ENCODE measurements at regions not wholly inside any gene's neighbourhood (a gene's known extent, or its start where the extent isn't known, plus 50 kb on each side); places are given as distances from the start of the nearest gene placed in this dataset.
"Not testable (repeated sequence)": the region's sequence is repeated elsewhere in the genome, so short reads cannot be mapped to it uniquely, and the experiment has no call there.

DNA sequence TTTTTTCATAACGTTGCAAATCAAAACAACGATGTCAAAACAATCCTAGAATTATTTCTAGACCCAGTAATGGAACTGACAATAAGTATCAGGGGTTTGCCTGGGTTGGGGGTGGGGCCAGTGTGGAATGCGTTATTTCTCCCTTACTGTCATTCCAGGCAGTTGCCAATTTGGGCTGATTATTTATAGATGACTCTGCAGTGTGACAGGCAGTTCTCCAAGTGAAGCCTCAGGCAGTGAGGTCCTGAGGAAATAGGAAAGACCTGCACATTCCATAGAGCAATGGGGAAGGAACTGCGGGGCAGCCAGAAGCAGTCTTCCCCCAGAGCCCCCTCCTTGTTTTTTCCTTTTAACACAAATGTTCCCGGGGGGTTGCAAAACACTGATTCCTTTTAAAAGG is 179.0 kb downstream of the YTHDC2 start:
- no peak for TF ChIP-seq POLR2A (IDR thresholded peaks at IDR 0.05; ENCODE audit: low read length)
- no peak for TF ChIP-seq GATA1 (IDR thresholded peaks at IDR 0.05; ENCODE audit: low read depth, low read length)
- DNase-seq = no peak

DNA sequence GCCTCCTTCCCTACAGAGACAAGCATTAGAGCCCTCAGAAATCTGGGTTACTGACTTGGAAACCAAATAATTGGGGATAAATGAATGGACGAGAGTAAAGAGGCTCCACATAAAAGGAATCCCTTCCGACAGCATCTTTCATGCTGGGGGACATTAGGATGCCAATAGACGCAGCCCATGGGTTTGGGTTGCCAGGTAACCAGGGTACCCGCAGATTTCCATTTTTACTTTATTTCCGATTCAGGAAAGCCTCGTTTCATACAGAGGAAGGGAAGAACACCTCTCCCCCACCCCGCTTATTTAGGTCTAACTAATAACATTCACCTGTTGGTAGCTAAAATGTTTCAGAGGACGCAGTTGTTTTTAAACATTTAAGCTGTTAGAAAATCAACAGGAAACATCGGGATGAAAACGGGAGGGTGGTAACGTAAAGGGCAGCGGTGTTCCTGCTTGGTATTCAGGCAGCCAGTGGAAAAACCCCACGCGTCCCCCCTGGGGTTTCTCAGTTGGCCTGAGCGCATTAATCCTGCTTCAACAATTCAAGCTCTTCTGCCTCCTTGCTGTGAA is 179.5 kb downstream of the YTHDC2 start:
- no peak for DNase-seq
- TF ChIP-seq POLR2A (IDR thresholded peaks at IDR 0.05; ENCODE audit: low read length) (no peak), GATA1 (IDR thresholded peaks at IDR 0.05; ENCODE audit: low read depth, low read length) (no peak)

DNA sequence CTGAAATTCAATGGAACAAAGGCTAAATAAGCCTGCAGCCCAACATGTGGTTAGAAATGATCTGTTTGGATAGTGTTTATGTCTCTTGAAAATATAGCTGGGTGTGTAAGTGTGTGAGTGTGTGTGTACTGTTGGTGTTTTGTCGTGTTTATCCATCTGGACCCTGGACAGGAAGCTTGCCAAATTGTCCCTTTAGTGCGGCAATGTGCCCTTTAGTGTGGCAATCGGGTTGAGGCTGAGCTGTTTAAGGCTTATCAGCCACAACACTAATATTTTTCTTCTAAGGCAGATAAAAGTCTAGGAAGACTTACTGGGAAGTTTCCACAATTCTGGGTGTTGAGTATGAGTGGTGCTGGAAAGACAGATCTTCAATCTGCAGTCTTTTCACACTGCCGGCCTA is 180.2 kb downstream of the YTHDC2 start:
- DNase-seq = no peak
- TF ChIP-seq POLR2A (IDR thresholded peaks at IDR 0.05; ENCODE audit: low read length) = no peak
- no peak for TF ChIP-seq GATA1 (IDR thresholded peaks at IDR 0.05; ENCODE audit: low read depth, low read length)

GRCh38 chr5:113694576-113694975 is 181.1 kb downstream of the YTHDC2 start:
- no peak for DNase-seq
- TF ChIP-seq GATA1 (IDR thresholded peaks at IDR 0.05; ENCODE audit: low read depth, low read length) (no peak), POLR2A (IDR thresholded peaks at IDR 0.05; ENCODE audit: low read length) (no peak)

GRCh38 chr5:113703266-113703665 is 189.8 kb downstream of the YTHDC2 start:
- no peak for DNase-seq
- no peak for TF ChIP-seq GATA1 (IDR thresholded peaks at IDR 0.05; ENCODE audit: low read depth, low read length)
- no peak for TF ChIP-seq POLR2A (IDR thresholded peaks at IDR 0.05; ENCODE audit: low read length)

DNA sequence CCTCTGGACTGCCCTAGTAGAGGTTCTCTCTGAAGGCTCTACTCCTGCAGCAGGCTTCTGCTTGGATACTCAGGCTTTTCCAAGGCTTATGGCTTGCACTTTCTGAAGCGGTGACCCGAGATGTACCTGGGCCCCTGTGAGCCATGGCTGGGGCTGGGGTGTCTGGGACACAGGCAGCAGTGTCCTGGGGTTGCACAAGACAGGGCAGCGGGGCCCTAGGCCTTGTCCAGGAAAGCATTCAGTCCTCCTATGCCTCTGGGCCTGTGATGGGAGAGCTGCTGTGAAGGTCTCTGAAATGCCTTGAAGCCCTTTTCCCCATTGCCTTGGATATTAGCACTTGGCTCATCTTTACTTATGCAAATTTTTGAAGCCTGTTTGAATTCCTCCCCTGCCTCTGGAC is 192.2 kb downstream of the YTHDC2 start:
- TF ChIP-seq POLR2A (IDR thresholded peaks at IDR 0.05; ENCODE audit: low read length) (no peak), GATA1 (IDR thresholded peaks at IDR 0.05; ENCODE audit: low read depth, low read length) (no peak)
- DNase-seq = no peak

GRCh38 chr5:113713051-113713450 is 199.6 kb downstream of the YTHDC2 start:
- DNase-seq = no peak
- TF ChIP-seq POLR2A (IDR thresholded peaks at IDR 0.05; ENCODE audit: low read length) (no peak), GATA1 (IDR thresholded peaks at IDR 0.05; ENCODE audit: low read depth, low read length) (no peak)

DNA sequence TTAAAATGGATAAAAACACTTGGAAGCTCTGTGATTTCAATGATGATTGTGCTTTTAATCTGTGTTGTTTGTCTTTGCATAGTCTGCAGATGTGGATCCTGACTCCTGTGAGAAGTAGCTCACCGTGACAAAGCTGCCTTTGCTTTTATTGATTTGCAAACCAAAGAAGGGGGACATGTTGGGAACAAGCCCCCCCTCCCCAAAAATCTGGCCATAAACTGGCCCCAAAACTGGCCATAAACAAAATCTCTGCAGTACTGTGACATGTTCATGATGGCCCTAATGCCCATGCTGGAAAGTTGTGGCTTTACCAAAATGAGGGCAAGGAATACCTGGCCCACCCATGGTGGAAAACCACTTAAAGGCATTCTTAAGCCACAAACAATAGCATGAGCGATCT is 202.4 kb downstream of the YTHDC2 start:
- not testable (repeated sequence) for DNase-seq

- DNase-seq = no peak
- TF ChIP-seq POLR2A (IDR thresholded peaks at IDR 0.05; ENCODE audit: low read length) (no peak), GATA1 (IDR thresholded peaks at IDR 0.05; ENCODE audit: low read depth, low read length) (no peak)
These were observed 206.1 kb downstream of the YTHDC2 start for GRCh38 chr5:113719549-113719948.

DNA sequence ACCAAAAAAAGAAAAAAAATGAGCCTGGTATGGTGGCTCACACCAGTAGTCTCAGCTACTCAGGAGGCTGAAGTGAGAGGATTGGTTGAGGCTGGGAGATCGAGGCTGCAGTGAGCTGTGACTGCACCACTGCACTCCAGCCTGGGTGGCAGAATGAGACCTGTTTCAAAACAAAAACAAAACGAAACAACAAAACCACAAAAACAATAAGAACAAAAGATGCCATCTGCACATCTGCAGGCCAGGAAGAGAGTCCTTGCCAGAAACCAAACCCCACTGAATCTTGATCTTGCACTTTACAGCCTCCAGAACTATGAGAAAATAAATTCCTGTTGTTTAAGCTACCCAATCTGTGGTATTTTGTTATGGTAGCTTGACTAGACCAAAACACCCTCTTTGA is 207.7 kb downstream of the YTHDC2 start:
- TF ChIP-seq POLR2A (IDR thresholded peaks at IDR 0.05; ENCODE audit: low read length) (no peak), GATA1 (IDR thresholded peaks at IDR 0.05; ENCODE audit: low read depth, low read length) (no peak)

DNA sequence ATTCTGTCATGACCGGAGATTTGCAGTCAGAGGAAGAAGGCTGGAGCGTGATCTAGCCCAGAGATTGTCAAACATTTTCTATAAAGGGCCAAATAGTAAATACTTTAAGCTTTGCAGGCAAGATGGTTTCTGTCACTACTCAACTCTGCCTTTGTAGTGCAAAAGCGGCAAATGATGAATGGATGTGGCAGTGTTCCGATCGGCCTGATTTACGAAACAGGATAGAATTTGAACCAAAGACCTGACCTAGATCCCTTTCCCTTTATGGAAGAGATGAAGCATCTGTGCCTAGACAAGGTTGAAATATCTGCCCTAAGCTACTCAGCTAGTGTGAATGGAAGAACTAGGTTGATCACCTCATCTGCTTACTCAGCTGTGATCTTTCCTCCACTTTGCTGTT is 209.5 kb downstream of the YTHDC2 start:
- TF ChIP-seq POLR2A (IDR thresholded peaks at IDR 0.05; ENCODE audit: low read length) (no peak), GATA1 (IDR thresholded peaks at IDR 0.05; ENCODE audit: low read depth, low read length) (no peak)
- no peak for DNase-seq

More for the DNA sequence above, 207.7 kb downstream of the YTHDC2 start:
- DNase-seq = no peak

DNA sequence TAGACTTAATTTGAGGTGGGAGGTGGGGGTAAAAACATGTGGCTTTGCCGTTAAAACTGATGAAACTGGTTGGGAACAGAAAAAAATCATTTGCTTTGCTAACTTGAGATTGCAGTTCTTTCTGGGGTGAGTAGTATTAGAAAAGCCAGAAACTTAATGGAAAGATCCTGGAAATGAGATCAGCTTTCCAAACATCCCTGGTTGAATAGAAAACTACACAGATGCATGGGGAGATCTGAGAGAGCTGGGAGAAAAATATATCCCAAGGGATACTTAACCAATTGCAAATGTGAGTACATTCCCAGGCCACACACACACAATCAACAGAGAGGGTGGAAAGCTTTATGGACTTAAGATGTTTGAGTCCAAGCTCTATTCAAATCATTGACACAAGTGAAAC is 222.3 kb downstream of the YTHDC2 start:
- TF ChIP-seq GATA1 (IDR thresholded peaks at IDR 0.05; ENCODE audit: low read depth, low read length) (no peak), POLR2A (IDR thresholded peaks at IDR 0.05; ENCODE audit: low read length) (no peak)
- DNase-seq = no peak

DNA sequence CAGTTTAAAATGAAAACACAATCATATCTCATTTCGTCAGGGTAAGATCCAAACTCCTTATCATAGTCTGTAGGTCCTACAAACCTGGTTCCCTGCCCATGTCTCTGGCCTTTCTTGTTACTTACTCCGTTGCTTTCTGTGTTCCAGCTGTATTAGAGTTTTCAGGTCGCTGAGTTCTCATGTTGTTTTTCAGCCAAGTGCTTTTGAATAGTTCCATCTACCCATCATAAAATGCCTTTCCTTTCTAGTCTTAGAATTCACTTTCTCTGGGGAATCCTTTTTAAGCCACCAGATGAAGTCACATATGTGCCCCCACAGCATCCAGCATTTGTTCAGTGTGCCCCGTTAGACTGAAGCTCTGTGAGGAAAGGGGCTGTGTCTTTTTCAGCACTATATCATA is 228.7 kb downstream of the YTHDC2 start:
- DNase-seq = no peak
- TF ChIP-seq POLR2A (IDR thresholded peaks at IDR 0.05; ENCODE audit: low read length) (no peak), GATA1 (IDR thresholded peaks at IDR 0.05; ENCODE audit: low read depth, low read length) (no peak)

GRCh38 chr5:113742639-113743038 is 229.1 kb downstream of the YTHDC2 start:
- DNase-seq = no peak
- TF ChIP-seq GATA1 (IDR thresholded peaks at IDR 0.05; ENCODE audit: low read depth, low read length) (no peak), POLR2A (IDR thresholded peaks at IDR 0.05; ENCODE audit: low read length) (no peak)

- no peak for DNase-seq
- no peak for TF ChIP-seq GATA1 (IDR thresholded peaks at IDR 0.05; ENCODE audit: low read depth, low read length)
These were observed 234.9 kb downstream of the YTHDC2 start for GRCh38 chr5:113748403-113748802.

- no peak for TF ChIP-seq GATA1 (IDR thresholded peaks at IDR 0.05; ENCODE audit: low read depth, low read length)
- no peak for TF ChIP-seq POLR2A (IDR thresholded peaks at IDR 0.05; ENCODE audit: low read length)
- DNase-seq = no peak
These were observed 235.8 kb downstream of the YTHDC2 start for GRCh38 chr5:113749334-113749733.

- DNase-seq = not testable (repeated sequence)
These were observed 239.7 kb downstream of the YTHDC2 start for GRCh38 chr5:113753182-113753581.

Measured in erythroblast (primary cell).